GM12878 (cell line): ENCODE measurements at regions not wholly inside any gene's neighbourhood (a gene's known extent, or its start where the extent isn't known, plus 50 kb on each side); places are given as distances from the start of the nearest gene placed in this dataset.

Experiments
- FOXM1 ChIP-seq: IDR thresholded peaks from 2 replicates; pipeline ENCODE4 v1.6.1; 2012; ENCODE audit warnings: low read depth, mild to moderate bottlenecking, inconsistent platforms, low read length, moderate library complexity
- GATAD2B ChIP-seq: fragments of 450-650 bp; conservative IDR thresholded peaks from 2 replicates; pipeline ENCODE4 v1.6.1; 2017; ENCODE audit warnings: low read depth, mild to moderate bottlenecking, moderate library complexity
- MAX ChIP-seq: IDR thresholded peaks from 2 replicates; pipeline ENCODE4 v1.6.1; 2012; ENCODE audit warnings: low read depth, low read length, improper control_type of control experiment
- NFXL1 ChIP-seq: fragments of 450-650 bp; IDR thresholded peaks from 2 replicates; pipeline ENCODE4 v1.6.1; 2017; ENCODE audit warnings: antibody characterized with exemption, mild to moderate bottlenecking, borderline replicate concordance
- RBBP5 ChIP-seq: fragments of 200-600 bp; sonication (generic); conservative IDR thresholded peaks from 2 replicates; pipeline ENCODE4 v1.6.1; 2016
- SMAD1 ChIP-seq: fragments of 450-650 bp; IDR thresholded peaks from 2 replicates; pipeline ENCODE4 v1.6.1; 2018; ENCODE audit warnings: mild to moderate bottlenecking, low read depth; ENCODE audit not compliant: partially characterized antibody
- SMARCA5 ChIP-seq: fragments of 450-650 bp; IDR thresholded peaks from 2 replicates; pipeline ENCODE4 v1.6.1; 2017; ENCODE audit warnings: mild to moderate bottlenecking
- ZBTB33 ChIP-seq: fragments of 450-650 bp; IDR thresholded peaks from 2 replicates; pipeline ENCODE4 v1.6.1; 2017; ENCODE audit warnings: mild to moderate bottlenecking
- ZNF592 ChIP-seq: fragments of 450-650 bp; IDR thresholded peaks from 2 replicates; pipeline ENCODE4 v1.6.1; 2017; ENCODE audit warnings: mild to moderate bottlenecking, moderate library complexity

- no peak for TF ChIP-seq GATAD2B
- no peak for TF ChIP-seq SMAD1
- TF ChIP-seq SMARCA5: no peak
- no peak for TF ChIP-seq MAX
- no peak for TF ChIP-seq NFXL1
- TF ChIP-seq RBBP5: no peak
- TF ChIP-seq ZBTB33: no peak
- no peak for TF ChIP-seq ZNF592
- no peak for TF ChIP-seq FOXM1
Observed at GRCh38 chr7:135858379-135858778, 109.8 kb upstream of the FAM180A start (continued).
